ENCODE measurements at regions not wholly inside any gene's neighbourhood (a gene's known extent, or its start where the extent isn't known, plus 50 kb on each side); places are given as distances from the start of the nearest gene placed in this dataset.

DNA sequence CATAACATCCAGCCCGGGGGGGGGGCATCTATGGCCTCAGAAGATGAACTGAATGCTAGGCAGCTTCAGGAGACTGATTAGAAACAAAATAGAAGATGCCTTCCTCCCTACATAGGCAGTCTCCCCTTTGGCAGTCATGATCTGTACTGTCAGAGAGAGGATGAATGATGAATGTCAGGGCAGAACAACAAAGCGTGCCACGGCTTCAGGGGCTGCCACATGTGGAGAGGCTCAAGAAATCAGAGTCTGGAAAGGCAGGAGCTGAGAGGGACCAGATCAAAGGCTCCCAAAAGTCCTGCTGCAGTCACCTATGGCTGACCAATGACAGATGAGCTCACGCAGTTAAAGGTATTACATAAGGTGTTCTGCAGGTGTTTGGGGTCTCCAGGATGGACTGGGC lies 180.4 kb downstream of the UACA start:
- H4K20me1 ChIP-seq (ENCODE audit: insufficient read depth, poor library complexity, severe bottlenecking): no peaks in the 10 kb centered on the region
- H3K79me2 ChIP-seq: no peaks in the 10 kb centered on the region
- no peaks in the 10 kb centered on the region for H3K9me2 ChIP-seq (replicated peaks; ENCODE audit: insufficient read depth)
- no peak for DNase-seq (ENCODE audit: low spot score)
- peaks cover 10% of the 10 kb centered on the region for H3K4me1 ChIP-seq (ENCODE audit: insufficient read depth)
- H3K9me3 ChIP-seq (ENCODE audit: low read depth): no peaks in the 10 kb centered on the region
- H3K4me3 ChIP-seq: no peak overlapping the region
- no peaks in the 10 kb centered on the region for H3K27me3 ChIP-seq
- H3K27ac ChIP-seq: no peak overlapping the region
- no peaks in the 10 kb centered on the region for H3K36me3 ChIP-seq (replicated peaks; ENCODE audit: insufficient read depth, low read depth)
- WGBS (ENCODE audit: low lambda C conversion rate, missing lambda C conversion rate): 69% methylated on average over 4 of the region's 4 CpGs
- H2AFZ ChIP-seq: no peak overlapping the region
- H3K4me2 ChIP-seq: no peak overlapping the region
- TF ChIP-seq, protein P1, sequence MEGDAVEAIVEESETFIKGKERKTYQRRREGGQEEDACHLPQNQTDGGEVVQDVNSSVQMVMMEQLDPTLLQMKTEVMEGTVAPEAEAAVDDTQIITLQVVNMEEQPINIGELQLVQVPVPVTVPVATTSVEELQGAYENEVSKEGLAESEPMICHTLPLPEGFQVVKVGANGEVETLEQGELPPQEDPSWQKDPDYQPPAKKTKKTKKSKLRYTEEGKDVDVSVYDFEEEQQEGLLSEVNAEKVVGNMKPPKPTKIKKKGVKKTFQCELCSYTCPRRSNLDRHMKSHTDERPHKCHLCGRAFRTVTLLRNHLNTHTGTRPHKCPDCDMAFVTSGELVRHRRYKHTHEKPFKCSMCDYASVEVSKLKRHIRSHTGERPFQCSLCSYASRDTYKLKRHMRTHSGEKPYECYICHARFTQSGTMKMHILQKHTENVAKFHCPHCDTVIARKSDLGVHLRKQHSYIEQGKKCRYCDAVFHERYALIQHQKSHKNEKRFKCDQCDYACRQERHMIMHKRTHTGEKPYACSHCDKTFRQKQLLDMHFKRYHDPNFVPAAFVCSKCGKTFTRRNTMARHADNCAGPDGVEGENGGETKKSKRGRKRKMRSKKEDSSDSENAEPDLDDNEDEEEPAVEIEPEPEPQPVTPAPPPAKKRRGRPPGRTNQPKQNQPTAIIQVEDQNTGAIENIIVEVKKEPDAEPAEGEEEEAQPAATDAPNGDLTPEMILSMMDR (IDR thresholded peaks at IDR 0.05; ENCODE audit: poor library complexity): no peak
- no peak for TF ChIP-seq EZH2phosphoT487 (IDR thresholded peaks at IDR 0.05; ENCODE audit: low read depth, severe bottlenecking, unreplicated experiment)
- TF ChIP-seq EZH2 (IDR thresholded peaks at IDR 0.05; ENCODE audit: borderline replicate concordance): no peak

DNA sequence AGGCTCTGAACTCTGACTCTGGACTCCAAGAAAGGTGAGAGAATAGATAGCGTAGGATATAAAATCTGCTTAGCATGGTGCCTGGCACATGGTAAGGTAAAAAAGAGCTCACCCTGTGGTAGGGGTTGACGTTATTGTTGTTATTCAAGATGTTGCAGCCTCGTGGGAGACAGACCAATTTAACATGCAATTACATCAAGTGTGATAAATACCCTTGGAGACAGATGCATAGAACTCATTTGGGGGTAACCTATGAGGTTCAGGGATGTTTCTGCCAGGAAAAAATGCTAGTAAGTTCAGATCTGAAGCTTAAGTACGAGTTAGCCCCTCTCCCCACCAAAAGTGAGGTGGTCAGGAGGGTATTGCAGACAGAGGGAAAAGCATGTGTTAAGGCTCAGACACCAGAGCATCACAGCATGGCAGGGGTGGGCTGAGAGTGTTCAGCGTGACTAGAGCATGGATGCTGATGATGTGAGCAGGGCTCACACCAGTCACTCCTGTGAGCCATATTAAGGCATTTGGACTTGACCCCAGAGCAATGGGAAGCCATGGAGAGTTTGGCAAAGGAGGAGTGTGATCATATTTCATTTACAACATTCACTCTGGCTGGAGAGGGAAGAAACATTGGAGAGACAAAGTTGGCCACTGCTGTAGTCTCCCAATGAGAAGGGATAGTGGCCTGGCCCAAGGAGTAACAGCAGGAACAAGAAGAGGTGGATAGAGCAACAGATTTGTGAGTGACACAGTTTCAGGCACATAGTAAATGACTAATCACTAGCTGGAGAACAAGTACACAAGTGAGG lies 181.0 kb downstream of the UACA start:
- DNase-seq (ENCODE audit: low spot score): no peak

DNA sequence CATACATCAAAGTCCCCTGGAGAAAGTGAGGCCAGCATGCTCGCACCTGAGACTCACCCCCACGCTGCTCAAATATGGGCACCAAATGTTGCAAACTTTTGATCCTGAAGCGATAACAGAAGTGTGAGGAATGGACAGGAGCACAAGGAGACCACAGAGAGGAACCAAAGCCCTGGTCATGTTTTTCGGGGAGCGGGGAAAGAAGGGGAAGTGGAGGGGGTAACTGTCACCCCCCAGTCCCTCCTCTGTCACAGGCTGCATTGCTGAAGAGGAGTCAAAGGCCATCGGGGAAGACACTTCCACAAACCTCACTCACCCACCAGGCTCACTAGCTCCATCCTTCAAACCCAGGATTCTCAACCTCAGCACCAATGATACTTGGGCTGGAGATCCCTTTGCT lies 182.4 kb downstream of the UACA start:
- no peak overlapping the region for H3K4me3 ChIP-seq
- H3K27me3 ChIP-seq: no peaks in the 10 kb centered on the region
- no peak overlapping the region for H2AFZ ChIP-seq
- WGBS (ENCODE audit: low lambda C conversion rate, missing lambda C conversion rate): 89% methylated on average over 6 of the region's 6 CpGs
- H4K20me1 ChIP-seq (ENCODE audit: insufficient read depth, poor library complexity, severe bottlenecking): no peaks in the 10 kb centered on the region
- no peaks in the 10 kb centered on the region for H3K9me2 ChIP-seq (replicated peaks; ENCODE audit: insufficient read depth)
- no peak overlapping the region for H3K4me2 ChIP-seq
- H3K79me2 ChIP-seq: no peaks in the 10 kb centered on the region
- H3K9me3 ChIP-seq (ENCODE audit: low read depth): no peaks in the 10 kb centered on the region
- no peak for DNase-seq (ENCODE audit: low spot score)
- no peak overlapping the region for H3K27ac ChIP-seq
- H3K36me3 ChIP-seq (replicated peaks; ENCODE audit: insufficient read depth, low read depth): no peaks in the 10 kb centered on the region
- TF ChIP-seq, protein P1 (IDR thresholded peaks at IDR 0.05; ENCODE audit: poor library complexity): no peak
- TF ChIP-seq EZH2phosphoT487 (IDR thresholded peaks at IDR 0.05; ENCODE audit: low read depth, severe bottlenecking, unreplicated experiment): no peak
- no peak for TF ChIP-seq EZH2 (IDR thresholded peaks at IDR 0.05; ENCODE audit: borderline replicate concordance)
- peaks cover 19% of the 10 kb centered on the region for H3K4me1 ChIP-seq (ENCODE audit: insufficient read depth)

More for the DNA sequence above, 181.0 kb downstream of the UACA start:
- Histone ChIP-seq H3K36me3 (replicated peaks; ENCODE audit: insufficient read depth, low read depth) (no peaks in the 10 kb centered on the region), H3K4me1 (ENCODE audit: insufficient read depth) (peaks cover 10% of the 10 kb centered on the region), H3K4me2 (no peak overlapping the region), H3K4me3 (no peak overlapping the region), H3K27me3 (no peaks in the 10 kb centered on the region), H4K20me1 (ENCODE audit: insufficient read depth, poor library complexity, severe bottlenecking) (no peaks in the 10 kb centered on the region), H3K79me2 (no peaks in the 10 kb centered on the region), H3K9me2 (replicated peaks; ENCODE audit: insufficient read depth) (no peaks in the 10 kb centered on the region), H3K9me3 (ENCODE audit: low read depth) (no peaks in the 10 kb centered on the region), H3K27ac (no peak overlapping the region), H2AFZ (no peak overlapping the region)
- WGBS (ENCODE audit: low lambda C conversion rate, missing lambda C conversion rate): 65% methylated on average over 5 of the region's 5 CpGs
- TF ChIP-seq, protein P1 (IDR thresholded peaks at IDR 0.05; ENCODE audit: poor library complexity): no peak
- TF ChIP-seq EZH2phosphoT487 (IDR thresholded peaks at IDR 0.05; ENCODE audit: low read depth, severe bottlenecking, unreplicated experiment) (no peak), EZH2 (IDR thresholded peaks at IDR 0.05; ENCODE audit: borderline replicate concordance) (no peak)

All from hepatocyte (in vitro differentiated cells).